ENCODE measurements at regions not wholly inside any gene's neighbourhood (a gene's known extent, or its start where the extent isn't known, plus 50 kb on each side); places are given as distances from the start of the nearest gene placed in this dataset.
"Not testable (repeated sequence)": the region's sequence is repeated elsewhere in the genome, so short reads cannot be mapped to it uniquely, and the experiment has no call there.

- no peaks in the 10 kb centered on the region for H3K9me2 ChIP-seq (replicated peaks; ENCODE audit: insufficient read depth, low read length)
- no peaks in the 10 kb centered on the region for H3K79me2 ChIP-seq (ENCODE audit: low read length)
- DNase-seq, result no peak
- no peak overlapping the region for H3K4me2 ChIP-seq (ENCODE audit: low read depth, low read length, poor library complexity, severe bottlenecking)
- H3K27ac ChIP-seq (ENCODE audit: low read length), result no peak overlapping the region
- no peaks in the 10 kb centered on the region for H3K9me3 ChIP-seq (ENCODE audit: low read length)
- no peaks in the 10 kb centered on the region for H3K27me3 ChIP-seq (ENCODE audit: low read length)
- H3K36me3 ChIP-seq (ENCODE audit: insufficient read depth, low read length), result no peaks in the 10 kb centered on the region
- H2AFZ ChIP-seq (ENCODE audit: low read length), result no peak overlapping the region
- H3K4me1 ChIP-seq (ENCODE audit: low read length), result no peaks in the 10 kb centered on the region
- H3K4me3 ChIP-seq (ENCODE audit: low read length), result no peak overlapping the region
- no peak overlapping the region for H3K9ac ChIP-seq (ENCODE audit: low read length)
- no peaks in the 10 kb centered on the region for H4K20me1 ChIP-seq (ENCODE audit: insufficient read depth, low read depth, low read length)
Observed at GRCh38 chr4:103292959-103293358, 94.8 kb upstream of the CENPE start.

- Histone ChIP-seq H3K27me3 (ENCODE audit: low read length) (no peaks in the 10 kb centered on the region), H3K36me3 (ENCODE audit: insufficient read depth, low read length) (no peaks in the 10 kb centered on the region), H3K4me1 (ENCODE audit: low read length) (no peaks in the 10 kb centered on the region), H3K27ac (ENCODE audit: low read length) (no peak overlapping the region), H3K9ac (ENCODE audit: low read length) (no peak overlapping the region), H3K9me3 (ENCODE audit: low read length) (no peaks in the 10 kb centered on the region), H3K4me3 (ENCODE audit: low read length) (no peak overlapping the region), H3K9me2 (replicated peaks; ENCODE audit: insufficient read depth, low read length) (no peaks in the 10 kb centered on the region), H3K79me2 (ENCODE audit: low read length) (no peaks in the 10 kb centered on the region), H3K4me2 (ENCODE audit: low read depth, low read length, poor library complexity, severe bottlenecking) (no peak overlapping the region), H4K20me1 (ENCODE audit: insufficient read depth, low read depth, low read length) (no peaks in the 10 kb centered on the region), H2AFZ (ENCODE audit: low read length) (no peak overlapping the region)
- DNase-seq, result no peak
Observed at GRCh38 chr4:103292373-103292772, 94.2 kb upstream of the CENPE start.

- H2AFZ ChIP-seq (ENCODE audit: low read length), result no peak overlapping the region
- no peaks in the 10 kb centered on the region for H3K4me1 ChIP-seq (ENCODE audit: low read length)
- H3K79me2 ChIP-seq (ENCODE audit: low read length), result no peaks in the 10 kb centered on the region
Observed at GRCh38 chr4:103289186-103289585, 91.0 kb upstream of the CENPE start.

GRCh38 chr4:103272174-103272573 lies 74.0 kb upstream of the CENPE start:
- Histone ChIP-seq H3K79me2 (ENCODE audit: low read length) (no peaks in the 10 kb centered on the region), H2AFZ (ENCODE audit: low read length) (no peak overlapping the region), H3K27ac (ENCODE audit: low read length) (no peak overlapping the region), H3K36me3 (ENCODE audit: insufficient read depth, low read length) (no peaks in the 10 kb centered on the region), H3K9ac (ENCODE audit: low read length) (no peak overlapping the region), H3K4me2 (ENCODE audit: low read depth, low read length, poor library complexity, severe bottlenecking) (no peak overlapping the region), H3K4me3 (ENCODE audit: low read length) (no peak overlapping the region), H3K9me3 (ENCODE audit: low read length) (no peaks in the 10 kb centered on the region), H4K20me1 (ENCODE audit: insufficient read depth, low read depth, low read length) (no peaks in the 10 kb centered on the region), H3K4me1 (ENCODE audit: low read length) (no peaks in the 10 kb centered on the region), H3K27me3 (ENCODE audit: low read length) (no peaks in the 10 kb centered on the region), H3K9me2 (replicated peaks; ENCODE audit: insufficient read depth, low read length) (no peaks in the 10 kb centered on the region)
- no peak for DNase-seq

More at GRCh38 chr4:103289186-103289585, 91.0 kb upstream of the CENPE start:
- H3K36me3 ChIP-seq (ENCODE audit: insufficient read depth, low read length), result no peaks in the 10 kb centered on the region
- H3K9me2 ChIP-seq (replicated peaks; ENCODE audit: insufficient read depth, low read length), result no peaks in the 10 kb centered on the region
- H4K20me1 ChIP-seq (ENCODE audit: insufficient read depth, low read depth, low read length), result no peaks in the 10 kb centered on the region
- H3K4me2 ChIP-seq (ENCODE audit: low read depth, low read length, poor library complexity, severe bottlenecking), result no peak overlapping the region
- H3K27ac ChIP-seq (ENCODE audit: low read length), result no peak overlapping the region
- H3K27me3 ChIP-seq (ENCODE audit: low read length), result no peaks in the 10 kb centered on the region
- no peak overlapping the region for H3K9ac ChIP-seq (ENCODE audit: low read length)
- no peaks in the 10 kb centered on the region for H3K9me3 ChIP-seq (ENCODE audit: low read length)
- DNase-seq, result no peak
- H3K4me3 ChIP-seq (ENCODE audit: low read length), result no peak overlapping the region

GRCh38 chr4:103268746-103269145 lies 70.6 kb upstream of the CENPE start:
- no peak overlapping the region for H3K27ac ChIP-seq (ENCODE audit: low read length)
- no peaks in the 10 kb centered on the region for H3K27me3 ChIP-seq (ENCODE audit: low read length)

GRCh38 chr4:103264905-103265304 lies 66.8 kb upstream of the CENPE start:
- no peak overlapping the region for H3K27ac ChIP-seq (ENCODE audit: low read length)
- H3K79me2 ChIP-seq (ENCODE audit: low read length), result no peaks in the 10 kb centered on the region
- H3K9me3 ChIP-seq (ENCODE audit: low read length), result no peaks in the 10 kb centered on the region
- no peak for DNase-seq
- H4K20me1 ChIP-seq (ENCODE audit: insufficient read depth, low read depth, low read length), result no peaks in the 10 kb centered on the region
- H3K9ac ChIP-seq (ENCODE audit: low read length), result no peak overlapping the region
- H3K4me2 ChIP-seq (ENCODE audit: low read depth, low read length, poor library complexity, severe bottlenecking), result no peak overlapping the region
- H3K36me3 ChIP-seq (ENCODE audit: insufficient read depth, low read length), result no peaks in the 10 kb centered on the region
- H2AFZ ChIP-seq (ENCODE audit: low read length), result no peak overlapping the region
- no peak overlapping the region for H3K4me3 ChIP-seq (ENCODE audit: low read length)
- H3K27me3 ChIP-seq (ENCODE audit: low read length), result no peaks in the 10 kb centered on the region
- H3K9me2 ChIP-seq (replicated peaks; ENCODE audit: insufficient read depth, low read length), result no peaks in the 10 kb centered on the region
- no peaks in the 10 kb centered on the region for H3K4me1 ChIP-seq (ENCODE audit: low read length)

More at GRCh38 chr4:103268746-103269145, 70.6 kb upstream of the CENPE start:
- H3K9me2 ChIP-seq (replicated peaks; ENCODE audit: insufficient read depth, low read length), result no peaks in the 10 kb centered on the region
- no peaks in the 10 kb centered on the region for H3K4me1 ChIP-seq (ENCODE audit: low read length)
- no peak overlapping the region for H2AFZ ChIP-seq (ENCODE audit: low read length)
- H3K79me2 ChIP-seq (ENCODE audit: low read length), result no peaks in the 10 kb centered on the region
- no peak for DNase-seq
- no peaks in the 10 kb centered on the region for H3K9me3 ChIP-seq (ENCODE audit: low read length)
- no peak overlapping the region for H3K4me2 ChIP-seq (ENCODE audit: low read depth, low read length, poor library complexity, severe bottlenecking)
- no peaks in the 10 kb centered on the region for H4K20me1 ChIP-seq (ENCODE audit: insufficient read depth, low read depth, low read length)
- no peak overlapping the region for H3K4me3 ChIP-seq (ENCODE audit: low read length)
- no peaks in the 10 kb centered on the region for H3K36me3 ChIP-seq (ENCODE audit: insufficient read depth, low read length)
- H3K9ac ChIP-seq (ENCODE audit: low read length), result no peak overlapping the region

- not testable (repeated sequence) for H2AFZ ChIP-seq (ENCODE audit: low read length); H3K9me2 ChIP-seq (replicated peaks; ENCODE audit: insufficient read depth, low read length); H3K4me1 ChIP-seq (ENCODE audit: low read length); H3K27me3 ChIP-seq (ENCODE audit: low read length); H3K4me3 ChIP-seq (ENCODE audit: low read length); H3K36me3 ChIP-seq (ENCODE audit: insufficient read depth, low read length); H4K20me1 ChIP-seq (ENCODE audit: insufficient read depth, low read depth, low read length); H3K9ac ChIP-seq (ENCODE audit: low read length); H3K4me2 ChIP-seq (ENCODE audit: low read depth, low read length, poor library complexity, severe bottlenecking); DNase-seq; H3K9me3 ChIP-seq (ENCODE audit: low read length); H3K27ac ChIP-seq (ENCODE audit: low read length); H3K79me2 ChIP-seq (ENCODE audit: low read length)
Observed at GRCh38 chr4:103256068-103256467, 57.9 kb upstream of the CENPE start.
